HepG2 (cell line): ENCODE measurements at regions not wholly inside any gene's neighbourhood (a gene's known extent, or its start where the extent isn't known, plus 50 kb on each side); places are given as distances from the start of the nearest gene placed in this dataset.

Source experiments
- CTCF ChIP-seq: sonication (generic); formaldehyde crosslinking; IDR thresholded peaks from 2 replicates; pipeline ENCODE4 v1.5.0; 2020; ENCODE audit warnings: mild to moderate bottlenecking, missing genetic modification reagents, moderate library complexity
- MEIS1 ChIP-seq: sonication (generic); formaldehyde crosslinking; IDR thresholded peaks from 2 replicates; pipeline ENCODE4 v1.9.0; 2021; ENCODE audit warnings: mild to moderate bottlenecking, missing genetic modification reagents, moderate library complexity, borderline replicate concordance
- POLR2A ChIP-seq, 2 experiments: IDR thresholded peaks; 2 replicates each; pipeline ENCODE4 v1.6.1; 2011; ENCODE audit warnings: low read depth in 2 of 2, low read length in 2 of 2, mild to moderate bottlenecking in 1 of 2, moderate library complexity in 1 of 2; ENCODE audit not compliant: insufficient read depth in 1 of 2
- ZNF160 ChIP-seq: sonication (generic); formaldehyde crosslinking; IDR thresholded peaks from 2 replicates; pipeline ENCODE4 v1.8.0; 2022; ENCODE audit warnings: mild to moderate bottlenecking, inconsistent platforms, missing genetic modification reagents
- ZNF512 ChIP-seq: sonication (generic); formaldehyde crosslinking; IDR thresholded peaks from 2 replicates; pipeline ENCODE4 v1.4.0; 2020; ENCODE audit warnings: mild to moderate bottlenecking, missing genetic modification reagents
- ZNF639 ChIP-seq: conservative IDR thresholded peaks from 2 replicates; pipeline ENCODE4 v1.6.1; 2018; ENCODE audit warnings: missing genetic modification reagents
- ZSCAN20 ChIP-seq: sonication (generic); formaldehyde crosslinking; IDR thresholded peaks from 2 replicates; pipeline ENCODE4 v1.4.0; 2020; ENCODE audit warnings: missing genetic modification reagents, mild to moderate bottlenecking, borderline replicate concordance

- TF ChIP-seq ZNF512 (CRISPR knock-in tag) (no peak), ZNF639 (no peak), POLR2A (IDR thresholded peaks at IDR 0.05; ENCODE audit: insufficient read depth in 1 of 2, low read depth in 2 of 2, low read length in 2 of 2) (no peak), CTCF (peak; percentile 72), ZSCAN20 (CRISPR knock-in tag) (no peak), ZNF160 (CRISPR knock-in tag) (no peak), MEIS1 (CRISPR knock-in tag) (no peak)
Observed at GRCh38 chr3:144687862-144688261, 716.2 kb downstream of the DIPK2A start.
